Epithelial cell of prostate (primary cell): ENCODE measurements at regions not wholly inside any gene's neighbourhood (a gene's known extent, or its start where the extent isn't known, plus 50 kb on each side); places are given as distances from the start of the nearest gene placed in this dataset.
A peak's percentile ranks its signal among the peaks of the same experiment; 100 is the strongest.
"Not testable (repeated sequence)": the region's sequence is repeated elsewhere in the genome, so short reads cannot be mapped to it uniquely, and the experiment has no call there.

Source experiments
- DNase-seq: peaks from one replicate; pipeline ENCODE4 v3.0.0-alpha.2; 2011; ENCODE audit warnings: low read depth, low spot score
- H3K27ac ChIP-seq: fragments of 450-650 bp; 2 replicates; pipeline ENCODE4 v1.5.1; 2017; ENCODE audit warnings: mild to moderate bottlenecking

GRCh38 chr10:5268743-5269142 is 72.1 kb downstream of the AKR1C4 start:
- DNase-seq: no peak
- H3K27ac ChIP-seq: no peak overlapping the region

- no peak overlapping the region for H3K27ac ChIP-seq
- DNase-seq: no peak
These were observed 73.2 kb downstream of the AKR1C4 start for GRCh38 chr10:5269791-5270190.

- DNase-seq: no peak
- no peak overlapping the region for H3K27ac ChIP-seq
These were observed 74.9 kb downstream of the AKR1C4 start for GRCh38 chr10:5271526-5271925.

- DNase-seq: no peak
- no peak overlapping the region for H3K27ac ChIP-seq
These were observed 75.6 kb downstream of the AKR1C4 start for GRCh38 chr10:5272065-5272803.

- no peak overlapping the region for H3K27ac ChIP-seq
- DNase-seq: no peak
These were observed 78.2 kb downstream of the AKR1C4 start for GRCh38 chr10:5274795-5275194.

GRCh38 chr10:5281356-5281755 is 83.4 kb upstream of the UCN3 start:
- DNase-seq: no peak
- H3K27ac ChIP-seq: no peak overlapping the region

- no peak overlapping the region for H3K27ac ChIP-seq
- DNase-seq: no peak
These were observed 82.6 kb upstream of the UCN3 start for GRCh38 chr10:5282137-5282536.

GRCh38 chr10:5283305-5284158 is 81.2 kb upstream of the UCN3 start:
- H3K27ac ChIP-seq: peak overlapping the region; percentile 11
- no peak for DNase-seq

- DNase-seq: no peak
- peak overlapping the region; percentile 11 for H3K27ac ChIP-seq
These were observed 80.3 kb upstream of the UCN3 start for GRCh38 chr10:5284311-5285057.

GRCh38 chr10:5285186-5285585 is 79.6 kb upstream of the UCN3 start:
- DNase-seq: no peak
- no peak overlapping the region for H3K27ac ChIP-seq

GRCh38 chr10:5288359-5288758 is 76.4 kb upstream of the UCN3 start:
- DNase-seq: no peak
- no peak overlapping the region for H3K27ac ChIP-seq

- not testable (repeated sequence) for DNase-seq, H3K27ac ChIP-seq
These were observed 75.5 kb upstream of the UCN3 start for GRCh38 chr10:5289228-5289627.

GRCh38 chr10:5291501-5292195 is 73.1 kb upstream of the UCN3 start:
- peak; percentile 83 for DNase-seq
- peak overlapping the region; percentile 95 for H3K27ac ChIP-seq

GRCh38 chr10:5292196-5292735 is 72.5 kb upstream of the UCN3 start:
- H3K27ac ChIP-seq: peak overlapping the region; percentile 95
- DNase-seq: no peak

- peak overlapping the region; percentile 95 for H3K27ac ChIP-seq
- DNase-seq: not testable (repeated sequence)
These were observed 71.8 kb upstream of the UCN3 start for GRCh38 chr10:5292970-5293369.

- H3K27ac ChIP-seq: peak overlapping the region; percentile 95
- peak; percentile 33 for DNase-seq
These were observed 70.8 kb upstream of the UCN3 start for GRCh38 chr10:5293691-5294550.

- DNase-seq: no peak
- peak overlapping the region; percentile 48 for H3K27ac ChIP-seq
These were observed 67.3 kb upstream of the UCN3 start for GRCh38 chr10:5297466-5297865.

GRCh38 chr10:5297996-5298395 is 66.8 kb upstream of the UCN3 start:
- H3K27ac ChIP-seq: peak overlapping the region; percentile 48
- DNase-seq: no peak

GRCh38 chr10:5299950-5300349 is 64.8 kb upstream of the UCN3 start:
- no peak overlapping the region for H3K27ac ChIP-seq
- DNase-seq: no peak
